HCT116 (cell line): ENCODE measurements at regions not wholly inside any gene's neighbourhood (a gene's known extent, or its start where the extent isn't known, plus 50 kb on each side); places are given as distances from the start of the nearest gene placed in this dataset.

ENCODE experiments used
- ATAC-seq: fragments of 200-7000 bp; cut with Tn5 transposase; 2 replicates; pipeline ENCODE4 v1.9.1; 2020; ENCODE audit warnings: mild to moderate bottlenecking, moderate library complexity
- BruUV-seq: library from RNA; stranded (reverse); fragments of 400-500 nt; replicated peaks from 2 replicates; lab custom pipeline; 2021; lab: Mats Ljungman, UMichigan
- CTCF ChIA-PET: fragments of 300-600 bp; sonication (Branson Sonifier 250); formaldehyde crosslinking; loops from one replicate; lab custom pipeline; 2021; ENCODE audit warnings: antibody characterized with exemption; lab: Charles Lee
- POLR2A ChIA-PET: fragments of 300-600, 350-600 bp; sonication (Branson Sonifier 250); formaldehyde crosslinking; loops from one replicate; lab custom pipeline; 2021; ENCODE audit warnings: antibody characterized with exemption; lab: Charles Lee
- RAD21 ChIA-PET, 2 experiments: fragments of 300-600 bp; sonication (Branson Sonifier 250); formaldehyde crosslinking; loops; one replicate each; lab custom pipeline; 2023; ENCODE audit warnings: low total read pairs in 2 of 2; ENCODE audit not compliant: uncharacterized antibody in 2 of 2, unreplicated experiment in 2 of 2, low non-redundant PET in 1 of 2; lab: Charles Lee
- DNase-seq: peaks from one replicate; pipeline ENCODE4 v3.0.0-alpha.2; 2010; ENCODE audit warnings: low read depth, low spot score
- H2AFZ ChIP-seq: fragments of 200-600 bp; shearing (Covaris generic), sonication (generic); 2 replicates; pipeline ENCODE4 v1.6.1; 2017; ENCODE audit warnings: low read depth, mixed run types, mixed read lengths, antibody characterized with exemption, low read length; ENCODE audit not compliant: poor library complexity, severe bottlenecking
- H3K27ac ChIP-seq: 2 replicates; pipeline ENCODE4 v1.5.1; 2012; ENCODE audit warnings: low read depth, low read length
- H3K27me3 ChIP-seq: fragments of 200-600 bp; sonication (generic); 2 replicates; pipeline ENCODE4 v1.6.1; 2016; ENCODE audit warnings: mixed run types, low read length, mixed read lengths; ENCODE audit not compliant: insufficient read depth
- H3K36me3 ChIP-seq, 2 experiments: fragments of 200-500 bp in 1 of 2; fragments of 200-600 bp in 1 of 2; sonication (Bioruptor generic) in 1 of 2; sonication (generic) in 1 of 2; 2 replicates each; pipeline versions ENCODE4 v1.5.1 to v1.6.1; 2014 to 2016; ENCODE audit warnings: low read length in 2 of 2, inconsistent platforms in 1 of 2, mixed read lengths in 1 of 2, mixed run types in 1 of 2; ENCODE audit not compliant: insufficient read depth in 2 of 2, control insufficient read depth in 1 of 2
- H3K4me1 ChIP-seq, 2 experiments: fragments of 200-600 bp in 1 of 2; sonication (generic) in 1 of 2; 2 replicates each; pipeline versions ENCODE4 v1.5.1 to v1.6.1; 2012 to 2017; ENCODE audit warnings: low read length in 2 of 2, inconsistent platforms in 1 of 2, mild to moderate bottlenecking in 1 of 2, mixed read lengths in 1 of 2, mixed run types in 1 of 2, moderate library complexity in 1 of 2; ENCODE audit not compliant: insufficient read depth in 2 of 2, control insufficient read depth in 1 of 2
- H3K4me2 ChIP-seq: fragments of 200-600 bp; sonication (generic); 2 replicates; pipeline ENCODE4 v1.6.1; 2017; ENCODE audit warnings: mixed run types, low read length, mixed read lengths
- H3K4me3 ChIP-seq, 2 experiments: fragments of 200-600 bp in 1 of 2; sonication (generic) in 1 of 2; replicated peaks in 1 of 2; 2 replicates each; pipeline ENCODE4 v1.5.1; 2011 to 2016; ENCODE audit warnings: low read length in 2 of 2, control low read depth in 1 of 2, low read depth in 1 of 2, mild to moderate bottlenecking in 1 of 2, mixed read lengths in 1 of 2, mixed run types in 1 of 2
- H3K79me2 ChIP-seq: fragments of 200-600 bp; sonication (generic); 2 replicates; pipeline ENCODE4 v1.6.1; 2017; ENCODE audit warnings: mild to moderate bottlenecking, mixed run types, low read length, moderate library complexity, mixed read lengths; ENCODE audit not compliant: insufficient read depth
- H3K9ac ChIP-seq: fragments of 200-600 bp; sonication (generic); 2 replicates; pipeline ENCODE4 v1.6.1; 2016; ENCODE audit warnings: low read length, mixed read lengths
- H3K9me2 ChIP-seq: fragments of 200-600 bp; sonication (generic), shearing (Covaris generic); 2 replicates; pipeline ENCODE4 v1.6.1; 2017; ENCODE audit warnings: mixed run types, mild to moderate bottlenecking, moderate library complexity; ENCODE audit not compliant: insufficient read depth
- H3K9me3 ChIP-seq, 2 experiments: fragments of 200-500 bp in 1 of 2; fragments of 200-600 bp in 1 of 2; sonication (Bioruptor generic) in 1 of 2; sonication (generic) in 1 of 2; 2 replicates each; pipeline ENCODE4 v1.6.1; 2014 to 2017; ENCODE audit warnings: low read length in 2 of 2, mixed read lengths in 2 of 2, inconsistent platforms in 1 of 2, low read depth in 1 of 2, mild to moderate bottlenecking in 1 of 2, mixed run types in 1 of 2, moderate library complexity in 1 of 2; ENCODE audit not compliant: control insufficient read depth in 1 of 2, insufficient read depth in 1 of 2
- H4K20me1 ChIP-seq: fragments of 200-600 bp; sonication (generic), shearing (Covaris generic); 2 replicates; pipeline ENCODE4 v1.6.1; 2017; ENCODE audit warnings: mixed run types, mild to moderate bottlenecking, moderate library complexity; ENCODE audit not compliant: insufficient read depth
- ATF3 ChIP-seq: IDR thresholded peaks from 2 replicates; pipeline ENCODE4 v1.6.1; 2012
- CBX3 ChIP-seq: IDR thresholded peaks from 2 replicates; pipeline ENCODE4 v1.6.1; 2012; ENCODE audit warnings: low read depth
- EGR1 ChIP-seq: IDR thresholded peaks from 2 replicates; pipeline ENCODE4 v1.6.1; 2012; ENCODE audit warnings: low read depth
- ELF1 ChIP-seq: IDR thresholded peaks from 2 replicates; pipeline ENCODE4 v1.6.1; 2012; ENCODE audit warnings: low read depth, borderline replicate concordance
- EZH2phosphoT487 ChIP-seq: fragments of 200-600 bp; IDR thresholded peaks from 2 replicates; pipeline ENCODE4 v1.6.1; 2018; ENCODE audit warnings: antibody characterized with exemption, borderline replicate concordance
- FOSL1 ChIP-seq: IDR thresholded peaks from 2 replicates; pipeline ENCODE4 v1.6.1; 2012; ENCODE audit warnings: low read depth
- POLR2AphosphoS5 ChIP-seq: IDR thresholded peaks from 2 replicates; pipeline ENCODE4 v1.6.1; 2011; ENCODE audit warnings: mild to moderate bottlenecking, low read depth, low read length, moderate library complexity
- RAD21 ChIP-seq: IDR thresholded peaks from 2 replicates; pipeline ENCODE4 v1.6.1; 2012; ENCODE audit warnings: low read depth, mild to moderate bottlenecking
- SIN3A ChIP-seq: IDR thresholded peaks from 2 replicates; pipeline ENCODE4 v1.6.1; 2012; ENCODE audit warnings: low read depth
- SRF ChIP-seq: IDR thresholded peaks from 2 replicates; pipeline ENCODE4 v1.6.1; 2012; ENCODE audit warnings: low read depth
- YY1 ChIP-seq: IDR thresholded peaks from 2 replicates; pipeline ENCODE4 v1.6.1; 2011; ENCODE audit warnings: low read length, low read depth, moderate library complexity, mild to moderate bottlenecking; ENCODE audit not compliant: insufficient replicate concordance; ENCODE audit errors: extremely low read depth
- ZFX ChIP-seq: fragments of 450-650 bp; IDR thresholded peaks from 2 replicates; pipeline ENCODE4 v1.6.1; 2017
- ZNF274 ChIP-seq: fragments of 200-500 bp; sonication (Bioruptor generic); IDR thresholded peaks from 2 replicates; pipeline ENCODE4 v1.6.1; 2014; ENCODE audit warnings: mild to moderate bottlenecking, low read depth, low read length, inconsistent platforms
- intact Hi-C: fragments of 100-400 bp; cut with micrococcal nuclease; formaldehyde crosslinking; loops from 2 replicates; pipeline ENCODE4 v1.10.0; 2022
- TF ChIP-seq, protein P1 (sequence below): IDR thresholded peaks from 2 replicates; pipeline ENCODE4 v1.6.1; 2012

DNA sequence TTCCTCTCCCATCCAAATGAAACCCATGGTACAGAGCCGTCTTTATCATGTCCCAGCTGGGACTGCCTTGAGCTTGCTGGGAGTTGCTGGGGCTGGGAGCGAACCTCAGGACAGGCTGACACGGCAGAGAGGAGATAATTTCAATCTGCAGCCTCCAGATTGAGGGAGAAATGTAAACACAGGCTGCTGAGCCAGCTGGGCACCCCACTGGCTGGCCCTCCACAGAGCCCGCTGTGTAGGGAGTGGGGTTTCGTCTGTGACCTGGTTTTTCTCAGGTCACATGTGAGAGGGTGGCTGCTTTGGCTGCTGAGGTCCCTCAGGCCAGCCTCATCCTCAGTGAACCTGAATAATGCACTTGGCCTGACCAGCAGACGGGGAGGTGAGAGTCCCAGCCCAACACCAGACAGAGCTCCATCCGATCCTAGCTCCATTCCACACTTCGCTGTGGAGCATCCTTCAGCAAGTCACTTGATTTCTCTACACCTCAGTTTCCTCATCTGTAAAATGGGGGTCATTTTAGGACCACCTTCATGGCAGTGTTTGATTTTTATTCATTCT, 121.6 kb upstream of the MRPS22 start:
- H3K27ac ChIP-seq: no peak overlapping the region
- no peaks in the 10 kb centered on the region for H3K36me3 ChIP-seq
- TF ChIP-seq POLR2AphosphoS5 (no peak), ELF1 (no peak), SIN3A (no peak), FOSL1 (no peak), EGR1 (no peak), EZH2phosphoT487 (no peak), ATF3 (no peak), SRF (no peak), ZFX (no peak), CBX3 (no peak), ZNF274 (no peak), RAD21 (no peak), YY1 (no peak)
- TF ChIP-seq, protein P1, sequence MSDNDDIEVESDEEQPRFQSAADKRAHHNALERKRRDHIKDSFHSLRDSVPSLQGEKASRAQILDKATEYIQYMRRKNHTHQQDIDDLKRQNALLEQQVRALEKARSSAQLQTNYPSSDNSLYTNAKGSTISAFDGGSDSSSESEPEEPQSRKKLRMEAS: no peak
- no peak overlapping the region for H3K4me3 ChIP-seq
- ATAC-seq (no peak), DNase-seq (no peak)
- CTCF ChIA-PET: no interaction called here
- H3K9me3 ChIP-seq: no peaks in the 10 kb centered on the region
- RAD21 ChIA-PET: no interaction called here
- no peak overlapping the region for H3K4me2 ChIP-seq
- intact Hi-C loops: no loop called here
- BruUV-seq: no TSS peak
- no peaks in the 10 kb centered on the region for H3K27me3 ChIP-seq
- H3K9ac ChIP-seq: no peak overlapping the region
- H3K4me1 ChIP-seq: peaks cover 8 to 16% of the 10 kb centered on the region in 2 experiments; a peak in 2 of 4 replicates
- no peak overlapping the region for H2AFZ ChIP-seq
- POLR2A ChIA-PET: no interaction called here
- no peaks in the 10 kb centered on the region for H4K20me1 ChIP-seq
- no peaks in the 10 kb centered on the region for H3K9me2 ChIP-seq
- no peaks in the 10 kb centered on the region for H3K79me2 ChIP-seq
